T-helper 1 cell treated with Interleukin-12 subunit alpha and Interleukin-12 subunit beta and Interleukin-4 antibody, amounts not matched to agents 30 ng/mL and 1 ng/mL, for 36 hours (primary cell): ENCODE measurements at regions not wholly inside any gene's neighbourhood (a gene's known extent, or its start where the extent isn't known, plus 50 kb on each side); places are given as distances from the start of the nearest gene placed in this dataset.

ENCODE experiments used
- intact Hi-C: fragments of 100-400 bp; cut with micrococcal nuclease; formaldehyde crosslinking; loops from one replicate; pipeline ENCODE4 v1.15.1; 2024

GRCh38 chr14:25103271-25103670, 53.3 kb upstream of the STXBP6 start:
- intact Hi-C loops, result no loop called here

DNA sequence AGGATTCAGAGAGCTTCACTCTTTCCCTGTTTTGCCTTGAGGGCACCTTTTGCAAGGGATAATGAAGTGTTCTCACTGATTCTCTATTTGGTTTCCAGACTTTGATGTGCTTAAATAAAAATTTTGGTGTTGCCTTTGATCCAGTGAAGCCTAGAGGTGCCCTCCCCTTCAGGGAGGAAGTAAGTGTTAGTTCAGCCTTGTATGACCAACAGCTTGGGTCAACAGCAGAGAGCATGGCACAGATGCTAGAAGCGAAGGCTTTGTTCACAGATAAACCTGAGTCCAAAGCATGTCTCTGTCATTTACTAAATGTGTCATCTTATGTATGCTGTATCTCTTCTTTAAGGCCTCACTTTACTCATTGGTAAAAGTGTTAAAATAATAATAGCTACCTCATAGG, 52.8 kb upstream of the STXBP6 start:
- intact Hi-C loops, result no loop called here

- intact Hi-C loops, result no loop called here
Observed at GRCh38 chr14:25101276-25101675, 51.3 kb upstream of the STXBP6 start.
